ENCODE measurements at regions not wholly inside any gene's neighbourhood (a gene's known extent, or its start where the extent isn't known, plus 50 kb on each side); places are given as distances from the start of the nearest gene placed in this dataset.

DNA sequence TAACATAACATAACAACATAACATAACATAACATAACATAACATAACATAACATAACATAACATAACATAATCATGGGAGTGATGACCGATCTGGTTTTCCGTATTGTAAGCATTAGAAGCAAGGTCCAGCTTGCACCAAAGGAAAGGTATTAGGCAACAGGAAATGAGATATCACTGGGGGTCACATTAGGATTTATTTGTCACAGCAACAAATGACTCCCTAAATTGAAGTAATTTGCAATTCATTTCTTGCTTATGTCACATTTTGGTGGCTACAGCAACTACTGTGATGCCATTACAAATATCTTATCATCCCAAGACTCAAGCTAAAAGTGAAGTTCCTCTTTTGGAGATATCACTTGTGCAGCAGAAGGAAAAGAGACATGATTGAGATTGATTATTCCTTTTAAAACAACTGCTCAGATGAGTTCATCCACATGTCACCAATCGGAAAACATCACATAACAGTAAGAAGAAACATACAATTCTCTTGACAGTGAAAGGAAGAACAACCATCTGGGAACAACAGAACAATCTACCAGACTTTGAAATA is 1331.1 kb upstream of the RAG2 start:
- ChIA-PET RAD21 (ENCODE audit: unreplicated experiment) (no interaction called here), POLR2A (no interaction called here), SMC1A (ENCODE audit: uncharacterized antibody, unreplicated experiment) (interaction anchor here (0.6 kb wide), 1 partner anchor 229 kb away, joined by 3 read pairs; no protein-coding TSS in a partner anchor), CTCF (no interaction called here)
- in situ Hi-C loops (cut with MboI) = no loop called here
- Histone ChIP-seq H3K27me3 (replicated peaks in 1 of 2; ENCODE audit: control insufficient read depth in 2 of 2, insufficient read depth in 2 of 2, low read length in 1 of 2) (no peaks in the 10 kb centered on the region), H3K9ac (ENCODE audit: control insufficient read depth, insufficient read depth, low read length) (no peak overlapping the region), H4K20me1 (ENCODE audit: control insufficient read depth, insufficient read depth) (no peaks in the 10 kb centered on the region), H3K36me3 (ENCODE audit: control insufficient read depth in 2 of 2, insufficient read depth in 2 of 2, low read length in 1 of 2) (no peaks in the 10 kb centered on the region), H3K79me2 (ENCODE audit: control insufficient read depth, insufficient read depth, low read length) (no peaks in the 10 kb centered on the region), H3K27ac (ENCODE audit: control insufficient read depth, insufficient read depth) (no peak overlapping the region), H3K4me3 (no peak overlapping the region), H3K4me2 (ENCODE audit: control insufficient read depth, insufficient read depth) (no peak overlapping the region), H2AFZ (ENCODE audit: control insufficient read depth, low read depth, low read length) (no peak overlapping the region), H3K4me1 (ENCODE audit: control insufficient read depth, insufficient read depth, low read length) (no peaks in the 10 kb centered on the region), H3K9me3 (replicated peaks; ENCODE audit: control insufficient read depth, insufficient read depth, low read length) (no peaks in the 10 kb centered on the region)
- intact Hi-C loops (cut with micrococcal nuclease; ENCODE audit: unreplicated experiment) = no loop called here
- WGBS (ENCODE audit: insufficient coverage, insufficient replicate concordance, low lambda C conversion rate, missing lambda C conversion rate) = 78% methylated on average over 3 of the region's 3 CpGs
- no peak for ATAC-seq
- BruUV-seq (replicated peaks) = no TSS peak
- no peak for FAIRE-seq
- DNase-seq (ENCODE audit: low read depth, low spot score) = no peak
- TF ChIP-seq ZNF274 (IDR thresholded peaks at IDR 0.05; ENCODE audit: insufficient read depth, insufficient read length) (no peak), NFIC (IDR thresholded peaks at IDR 0.05; ENCODE audit: low read depth, low read length) (no peak), SMAD5 (IDR thresholded peaks at IDR 0.05; ENCODE audit: low read depth) (no peak), EZH2 (IDR thresholded peaks at IDR 0.05; ENCODE audit: borderline replicate concordance, control insufficient read depth, low read depth, low read length) (no peak), FOS (IDR thresholded peaks at IDR 0.05; ENCODE audit: borderline replicate concordance, extremely low read depth, insufficient read length) (no peak), SREBF2 (IDR thresholded peaks at IDR 0.05; ENCODE audit: low read length) (no peak), YY1 (IDR thresholded peaks at IDR 0.05; ENCODE audit: low read depth, low read length) (no peak), STAT3 (IDR thresholded peaks at IDR 0.05; ENCODE audit: low read depth, low read length) (no peak), RFX5 (IDR thresholded peaks at IDR 0.05; ENCODE audit: low read depth, low read length) (no peak), TCF12 (IDR thresholded peaks at IDR 0.05; ENCODE audit: low read depth, low read length) (no peak)
- TF ChIP-seq, protein P1, sequence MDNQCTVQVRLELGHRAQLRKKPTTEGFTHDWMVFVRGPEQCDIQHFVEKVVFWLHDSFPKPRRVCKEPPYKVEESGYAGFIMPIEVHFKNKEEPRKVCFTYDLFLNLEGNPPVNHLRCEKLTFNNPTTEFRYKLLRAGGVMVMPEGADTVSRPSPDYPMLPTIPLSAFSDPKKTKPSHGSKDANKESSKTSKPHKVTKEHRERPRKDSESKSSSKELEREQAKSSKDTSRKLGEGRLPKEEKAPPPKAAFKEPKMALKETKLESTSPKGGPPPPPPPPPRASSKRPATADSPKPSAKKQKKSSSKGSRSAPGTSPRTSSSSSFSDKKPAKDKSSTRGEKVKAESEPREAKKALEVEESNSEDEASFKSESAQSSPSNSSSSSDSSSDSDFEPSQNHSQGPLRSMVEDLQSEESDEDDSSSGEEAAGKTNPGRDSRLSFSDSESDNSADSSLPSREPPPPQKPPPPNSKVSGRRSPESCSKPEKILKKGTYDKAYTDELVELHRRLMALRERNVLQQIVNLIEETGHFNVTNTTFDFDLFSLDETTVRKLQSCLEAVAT (IDR thresholded peaks at IDR 0.05) = no peak

Data from GM12878 (cell line).